NOMO-1 (cell line): ENCODE measurements at regions not wholly inside any gene's neighbourhood (a gene's known extent, or its start where the extent isn't known, plus 50 kb on each side); places are given as distances from the start of the nearest gene placed in this dataset.

Experiments
- DNase-seq, 2 experiments: peaks; one replicate each; lab custom pipeline; 2025; ENCODE audit not compliant: unreplicated experiment in 2 of 2; lab: John Stamatoyannopoulos, UW

GRCh38 chr5:105977163-105977562 lies 1693.6 kb downstream of the EFNA5 start:
- DNase-seq, result no peak

- DNase-seq, result no peak
Observed at GRCh38 chr5:105970919-105971318, 1699.8 kb downstream of the EFNA5 start.

GRCh38 chr5:105968981-105969380 lies 1701.8 kb downstream of the EFNA5 start:
- no peak for DNase-seq

- no peak for DNase-seq
Observed at GRCh38 chr5:105963696-105964255, 1707.0 kb downstream of the EFNA5 start.

- DNase-seq, result no peak
Observed at GRCh38 chr5:105961572-105961971, 1709.2 kb downstream of the EFNA5 start.

- DNase-seq, result no peak
Observed at GRCh38 chr5:105956456-105957196, 1714.1 kb downstream of the EFNA5 start.

GRCh38 chr5:105954341-105954740 lies 1716.4 kb downstream of the EFNA5 start:
- DNase-seq, result no peak

GRCh38 chr5:105953616-105954015 lies 1717.1 kb downstream of the EFNA5 start:
- no peak for DNase-seq

GRCh38 chr5:105952875-105953274 lies 1717.9 kb downstream of the EFNA5 start:
- DNase-seq, result no peak

- DNase-seq, result no peak
Observed at GRCh38 chr5:105947461-105947860, 1723.3 kb downstream of the EFNA5 start.

- DNase-seq, result no peak
Observed at GRCh38 chr5:105945203-105945972, 1725.3 kb downstream of the EFNA5 start.

GRCh38 chr5:105940181-105940580 lies 1730.6 kb downstream of the EFNA5 start:
- no peak for DNase-seq

- no peak for DNase-seq
Observed at GRCh38 chr5:105934171-105934570, 1736.6 kb downstream of the EFNA5 start.

- no peak for DNase-seq
Observed at GRCh38 chr5:105931881-105932421, 1738.8 kb downstream of the EFNA5 start.

GRCh38 chr5:105929858-105930257 lies 1740.9 kb downstream of the EFNA5 start:
- DNase-seq, result no peak

- DNase-seq, result no peak
Observed at GRCh38 chr5:105924366-105924765, 1746.4 kb downstream of the EFNA5 start.

- no peak for DNase-seq
Observed at GRCh38 chr5:105922574-105922973, 1748.2 kb downstream of the EFNA5 start.

- DNase-seq, result no peak
Observed at GRCh38 chr5:105922080-105922479, 1748.7 kb downstream of the EFNA5 start.

- no peak for DNase-seq
Observed at GRCh38 chr5:105917189-105917588, 1753.5 kb downstream of the EFNA5 start.

GRCh38 chr5:105907016-105907415 lies 1763.7 kb downstream of the EFNA5 start:
- no peak for DNase-seq

GRCh38 chr5:105905392-105905791 lies 1765.3 kb downstream of the EFNA5 start:
- no peak for DNase-seq

GRCh38 chr5:105903069-105903468 lies 1767.7 kb downstream of the EFNA5 start:
- DNase-seq, result no peak
